Nephron (organoid): ENCODE measurements at regions not wholly inside any gene's neighbourhood (a gene's known extent, or its start where the extent isn't known, plus 50 kb on each side); places are given as distances from the start of the nearest gene placed in this dataset.

Experiments
- H3K27ac Mint-ChIP-seq, 3 experiments: 2 replicates each; pipeline ENCODE4 v1.8.0; 2020; ENCODE audit warnings: mixed read lengths in 3 of 3, mild to moderate bottlenecking in 2 of 3, moderate library complexity in 1 of 3
- H3K27me3 Mint-ChIP-seq: 2 replicates; pipeline ENCODE4 v1.8.0; 2021; ENCODE audit warnings: low read depth, mild to moderate bottlenecking, moderate library complexity, mixed read lengths
- H3K36me3 Mint-ChIP-seq: 2 replicates; pipeline ENCODE4 v1.8.0; 2020; ENCODE audit warnings: low read depth, mixed read lengths
- H3K4me1 Mint-ChIP-seq: 2 replicates; pipeline ENCODE4 v1.8.0; 2020; ENCODE audit warnings: mixed read lengths
- H3K4me3 Mint-ChIP-seq, 3 experiments: 2 replicates each; pipeline ENCODE4 v1.8.0; 2020; ENCODE audit warnings: mild to moderate bottlenecking in 3 of 3, mixed read lengths in 3 of 3, moderate library complexity in 2 of 3
- H3K9me3 Mint-ChIP-seq: 2 replicates; pipeline ENCODE4 v1.8.0; 2020; ENCODE audit warnings: mixed read lengths
- TF ChIP-seq, protein P1 (sequence below), 3 experiments: fragments of 200-600 bp; sonication (generic); IDR thresholded peaks; one replicate each; pipeline ENCODE4 v1.5.0; 2021; ENCODE audit warnings: antibody characterized with exemption in 3 of 3; ENCODE audit not compliant: unreplicated experiment in 3 of 3

GRCh38 chr11:25730230-25730629 lies 601.7 kb upstream of the ANO3 start:
- H3K36me3 Mint-ChIP-seq: no peaks in the 10 kb centered on the region
- no peak overlapping the region for H3K27ac Mint-ChIP-seq
- no peaks in the 10 kb centered on the region for H3K4me1 Mint-ChIP-seq
- peaks cover 17% of the 10 kb centered on the region for H3K9me3 Mint-ChIP-seq
- no peaks in the 10 kb centered on the region for H3K27me3 Mint-ChIP-seq
- H3K4me3 Mint-ChIP-seq: no peak overlapping the region
- TF ChIP-seq, protein P1, sequence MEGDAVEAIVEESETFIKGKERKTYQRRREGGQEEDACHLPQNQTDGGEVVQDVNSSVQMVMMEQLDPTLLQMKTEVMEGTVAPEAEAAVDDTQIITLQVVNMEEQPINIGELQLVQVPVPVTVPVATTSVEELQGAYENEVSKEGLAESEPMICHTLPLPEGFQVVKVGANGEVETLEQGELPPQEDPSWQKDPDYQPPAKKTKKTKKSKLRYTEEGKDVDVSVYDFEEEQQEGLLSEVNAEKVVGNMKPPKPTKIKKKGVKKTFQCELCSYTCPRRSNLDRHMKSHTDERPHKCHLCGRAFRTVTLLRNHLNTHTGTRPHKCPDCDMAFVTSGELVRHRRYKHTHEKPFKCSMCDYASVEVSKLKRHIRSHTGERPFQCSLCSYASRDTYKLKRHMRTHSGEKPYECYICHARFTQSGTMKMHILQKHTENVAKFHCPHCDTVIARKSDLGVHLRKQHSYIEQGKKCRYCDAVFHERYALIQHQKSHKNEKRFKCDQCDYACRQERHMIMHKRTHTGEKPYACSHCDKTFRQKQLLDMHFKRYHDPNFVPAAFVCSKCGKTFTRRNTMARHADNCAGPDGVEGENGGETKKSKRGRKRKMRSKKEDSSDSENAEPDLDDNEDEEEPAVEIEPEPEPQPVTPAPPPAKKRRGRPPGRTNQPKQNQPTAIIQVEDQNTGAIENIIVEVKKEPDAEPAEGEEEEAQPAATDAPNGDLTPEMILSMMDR (IDR thresholded peaks at IDR 0.05; ENCODE audit: unreplicated experiment in 3 of 3): no peak

DNA sequence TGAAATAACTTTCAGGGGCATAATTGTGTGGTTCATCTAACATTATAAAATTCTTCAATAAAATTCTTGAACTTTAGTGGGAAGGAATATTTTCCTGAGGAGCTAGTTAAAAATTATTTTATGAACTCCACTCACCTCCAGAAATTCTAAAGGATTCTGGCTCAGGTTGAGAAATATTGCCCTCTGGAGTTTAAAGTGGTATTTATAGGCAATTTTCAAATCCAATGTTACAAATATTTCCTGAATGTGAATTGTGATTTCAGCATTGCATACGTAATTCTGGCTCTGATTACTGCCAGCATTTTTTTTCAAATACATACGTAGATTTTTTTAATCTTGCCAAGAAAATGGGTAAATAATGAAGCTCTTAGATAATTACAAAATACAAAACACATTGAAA lies 598.2 kb upstream of the ANO3 start:
- H3K36me3 Mint-ChIP-seq: no peaks in the 10 kb centered on the region
- H3K4me1 Mint-ChIP-seq: no peaks in the 10 kb centered on the region
- H3K27me3 Mint-ChIP-seq: no peaks in the 10 kb centered on the region
- H3K4me3 Mint-ChIP-seq: no peak overlapping the region
- TF ChIP-seq, protein P1 (IDR thresholded peaks at IDR 0.05; ENCODE audit: unreplicated experiment in 3 of 3): peak; percentile 37 to 48 (median 44)
- H3K27ac Mint-ChIP-seq: no peak overlapping the region
- H3K9me3 Mint-ChIP-seq: peaks cover 6% of the 10 kb centered on the region

DNA sequence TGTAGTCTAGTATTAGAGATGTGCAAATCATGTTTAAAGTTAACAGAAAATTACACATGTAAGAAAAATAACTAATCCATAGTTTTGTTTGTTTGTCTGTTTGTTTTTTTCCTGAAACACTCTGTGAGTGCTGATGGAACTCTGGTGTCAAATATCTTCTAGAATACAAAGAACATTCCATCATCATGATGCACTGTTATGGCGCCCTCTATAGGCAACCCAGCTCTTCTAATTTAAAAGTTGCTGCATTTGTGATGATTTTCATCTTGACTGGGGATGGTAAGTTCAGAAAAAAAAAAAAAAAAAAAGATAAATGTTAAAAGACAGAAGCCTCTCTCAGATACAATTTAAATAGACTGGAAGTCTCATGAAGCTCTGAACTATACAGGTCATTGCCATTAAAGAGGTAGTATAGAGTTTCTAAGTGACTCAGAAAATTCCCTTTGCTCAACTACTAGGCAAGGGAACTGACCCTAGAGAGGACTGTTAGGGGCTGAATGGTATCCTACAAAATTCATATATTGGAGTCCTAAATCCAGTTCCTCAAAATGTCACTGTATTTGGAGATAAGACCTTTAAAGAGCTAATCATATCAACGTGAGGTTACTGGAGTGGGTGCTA lies 597.2 kb upstream of the ANO3 start:
- Mint-ChIP-seq H3K27ac (no peak overlapping the region), H3K36me3 (no peaks in the 10 kb centered on the region), H3K9me3 (peaks cover 6% of the 10 kb centered on the region), H3K27me3 (no peaks in the 10 kb centered on the region), H3K4me3 (no peak overlapping the region), H3K4me1 (no peaks in the 10 kb centered on the region)
- TF ChIP-seq, protein P1 (IDR thresholded peaks at IDR 0.05; ENCODE audit: unreplicated experiment in 3 of 3): peak; percentile 39 to 56 (median 46)

DNA sequence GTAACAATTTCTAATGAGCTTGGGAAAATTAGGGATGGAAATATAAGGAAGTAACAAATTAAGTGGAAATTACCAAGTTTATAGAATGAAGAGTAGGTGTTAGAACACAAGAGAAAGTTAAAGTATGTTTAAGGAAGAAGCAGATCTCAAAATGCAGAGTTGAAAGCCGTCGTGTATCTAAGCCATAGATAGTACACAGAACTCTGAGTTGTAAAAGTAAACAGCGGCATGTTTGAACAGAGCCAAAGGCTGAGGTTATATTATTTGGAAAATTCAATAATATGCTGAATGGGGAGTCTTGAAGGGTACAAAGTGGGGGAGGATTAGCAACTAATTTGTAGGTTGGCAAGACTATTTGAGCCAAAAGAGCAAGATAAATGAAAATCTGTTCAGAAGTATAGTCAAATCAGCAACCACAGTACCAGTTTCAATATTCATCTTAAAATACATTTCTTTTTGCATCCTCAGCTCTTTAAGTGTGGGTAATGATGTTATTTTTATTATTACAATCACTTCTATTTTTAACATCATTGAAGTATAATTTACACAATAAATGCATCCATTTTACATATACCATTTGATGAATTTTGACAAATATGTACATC lies 594.8 kb upstream of the ANO3 start:
- Mint-ChIP-seq H3K27ac (no peak overlapping the region), H3K4me3 (no peak overlapping the region), H3K27me3 (no peaks in the 10 kb centered on the region), H3K9me3 (no peaks in the 10 kb centered on the region), H3K4me1 (no peaks in the 10 kb centered on the region), H3K36me3 (no peaks in the 10 kb centered on the region)
- TF ChIP-seq, protein P1 (IDR thresholded peaks at IDR 0.05; ENCODE audit: unreplicated experiment in 3 of 3): no peak

DNA sequence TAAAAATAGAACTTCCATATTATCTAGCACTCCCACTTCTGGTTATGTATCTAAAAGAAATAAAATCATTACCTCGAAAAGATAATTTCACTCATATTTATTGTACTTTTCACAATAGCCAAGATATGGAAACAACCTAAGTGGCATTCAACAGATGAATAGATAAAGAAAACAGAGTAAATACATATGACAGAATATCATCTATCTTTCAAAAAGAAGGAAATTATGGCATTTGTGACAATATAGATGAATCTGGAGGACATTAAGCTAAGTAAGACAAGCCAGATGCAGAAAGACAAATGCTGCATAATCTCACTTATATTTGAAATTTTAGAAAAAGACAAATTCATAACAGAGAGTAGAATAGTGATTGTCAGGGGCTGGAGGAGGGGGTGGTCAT lies 590.0 kb upstream of the ANO3 start:
- Mint-ChIP-seq H3K27me3 (no peaks in the 10 kb centered on the region), H3K27ac (no peak overlapping the region), H3K36me3 (no peaks in the 10 kb centered on the region), H3K4me1 (no peaks in the 10 kb centered on the region), H3K4me3 (no peak overlapping the region), H3K9me3 (no peaks in the 10 kb centered on the region)
- TF ChIP-seq, protein P1 (IDR thresholded peaks at IDR 0.05; ENCODE audit: unreplicated experiment in 3 of 3): no peak

DNA sequence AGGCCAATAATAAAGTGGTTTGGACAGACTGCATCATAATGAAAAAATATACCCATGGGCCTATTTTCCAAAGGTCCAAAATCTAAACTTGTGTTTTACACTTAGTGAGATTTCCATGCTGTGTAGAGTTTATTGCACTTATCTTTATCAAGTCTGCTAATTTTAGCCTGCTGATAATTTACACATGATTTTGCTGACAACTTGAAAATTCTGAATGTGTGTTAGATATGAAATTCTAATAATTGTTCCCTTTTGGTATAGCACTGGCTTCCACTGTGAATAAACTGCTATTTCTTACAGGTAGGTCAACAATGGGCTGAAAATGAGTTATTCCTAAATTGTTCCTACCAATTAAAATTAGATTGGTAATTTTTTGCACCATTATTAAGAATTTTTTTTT lies 589.1 kb upstream of the ANO3 start:
- Mint-ChIP-seq H3K27me3 (no peaks in the 10 kb centered on the region), H3K27ac (no peak overlapping the region), H3K4me3 (no peak overlapping the region), H3K4me1 (no peaks in the 10 kb centered on the region), H3K9me3 (no peaks in the 10 kb centered on the region), H3K36me3 (no peaks in the 10 kb centered on the region)
- TF ChIP-seq, protein P1 (IDR thresholded peaks at IDR 0.05; ENCODE audit: unreplicated experiment in 3 of 3): no peak
